AG04449 (cell line): ENCODE measurements at regions not wholly inside any gene's neighbourhood (a gene's known extent, or its start where the extent isn't known, plus 50 kb on each side); places are given as distances from the start of the nearest gene placed in this dataset.

Experiments
- CTCF ChIA-PET: fragments of 350-600 bp; formaldehyde crosslinking; extraction: SDS; loops from one replicate; lab custom pipeline; 2021; ENCODE audit warnings: antibody characterized with exemption; lab: Yijun Ruan, JAX
- POLR2A ChIA-PET: fragments of 400-600, 350-600 bp; formaldehyde crosslinking; extraction: SDS; loops from one replicate; lab custom pipeline; 2020; ENCODE audit warnings: antibody characterized with exemption, inconsistent platforms; lab: Yijun Ruan, JAX
- DNase-seq: peaks from one replicate; pipeline ENCODE4 v3.0.0-alpha.2; 2010; ENCODE audit warnings: low read depth, low spot score
- H3K4me3 ChIP-seq: 2 replicates; pipeline ENCODE4 v1.5.1; 2011; ENCODE audit warnings: low read depth, mild to moderate bottlenecking, control low read depth, low read length
- CTCF ChIP-seq: IDR thresholded peaks from one replicate; pipeline ENCODE4 v1.5.1; 2011; ENCODE audit warnings: mild to moderate bottlenecking, moderate library complexity, low read length, control low read depth, inconsistent platforms; ENCODE audit not compliant: insufficient read depth; ENCODE audit errors: missing control alignments

GRCh38 chr21:15119486-15119885 is 54.7 kb upstream of the NRIP1 start:
- TF ChIP-seq CTCF, result no peak
- DNase-seq, result no peak
- ChIA-PET CTCF (no interaction called here), POLR2A (no interaction called here)
- no peak overlapping the region for H3K4me3 ChIP-seq

GRCh38 chr21:15121097-15121654 is 56.4 kb upstream of the NRIP1 start:
- no peak overlapping the region for H3K4me3 ChIP-seq
- POLR2A ChIA-PET, result no interaction called here
- CTCF ChIA-PET, result no interaction called here
- TF ChIP-seq CTCF, result no peak
- DNase-seq, result no peak

GRCh38 chr21:15121655-15122120 is 56.9 kb upstream of the NRIP1 start:
- CTCF ChIA-PET, result no interaction called here
- H3K4me3 ChIP-seq, result no peak overlapping the region
- TF ChIP-seq CTCF, result no peak
- DNase-seq, result no peak
- POLR2A ChIA-PET, result no interaction called here

- no peak for TF ChIP-seq CTCF
- H3K4me3 ChIP-seq, result no peak overlapping the region
- ChIA-PET CTCF (no interaction called here), POLR2A (no interaction called here)
- DNase-seq, result no peak
These were observed 57.4 kb upstream of the NRIP1 start for GRCh38 chr21:15122241-15122640.

GRCh38 chr21:15124731-15125130 is 59.9 kb upstream of the NRIP1 start:
- ChIA-PET CTCF (no interaction called here), POLR2A (no interaction called here)
- no peak for DNase-seq
- TF ChIP-seq CTCF, result no peak
- H3K4me3 ChIP-seq, result no peak overlapping the region

- H3K4me3 ChIP-seq, result no peak overlapping the region
- CTCF ChIA-PET, result no interaction called here
- no peak for DNase-seq
- POLR2A ChIA-PET, result no interaction called here
- no peak for TF ChIP-seq CTCF
These were observed 62.1 kb upstream of the NRIP1 start for GRCh38 chr21:15126948-15127347.
